GM12878 (cell line): ENCODE measurements at regions not wholly inside any gene's neighbourhood (a gene's known extent, or its start where the extent isn't known, plus 50 kb on each side); places are given as distances from the start of the nearest gene placed in this dataset.

Experiments used
- ATAC-seq: fragments of 200-7000 bp; cut with Tn5 transposase; 3 replicates; pipeline ENCODE4 v1.9.1; 2020; ENCODE audit warnings: mild to moderate bottlenecking, moderate library complexity
- BruUV-seq: library from RNA; stranded (reverse); fragments of 400-500 nt; replicated peaks from 2 replicates; lab custom pipeline; 2021; lab: Mats Ljungman, UMichigan
- CTCF ChIA-PET: fragments of 300-600 bp; sonication (Branson Sonifier 250); formaldehyde crosslinking; extraction: SDS; loops from one replicate; lab custom pipeline; 2021; ENCODE audit warnings: inconsistent platforms; lab: Yijun Ruan, JAX
- POLR2A ChIA-PET: fragments of 350-600 bp; formaldehyde crosslinking; extraction: SDS; loops from one replicate; lab custom pipeline; 2021; ENCODE audit warnings: inconsistent platforms; lab: Charles Lee
- RAD21 ChIA-PET: fragments of 300-600 bp; sonication (Branson Sonifier 250); formaldehyde crosslinking; loops from one replicate; lab custom pipeline; 2023; ENCODE audit warnings: antibody characterized with exemption; ENCODE audit not compliant: unreplicated experiment; lab: Charles Lee
- SMC1A ChIA-PET: fragments of 300-600 bp; sonication (Branson Sonifier 250); formaldehyde crosslinking; loops from one replicate; lab custom pipeline; 2023; ENCODE audit not compliant: unreplicated experiment, uncharacterized antibody; lab: Charles Lee
- DNase-seq: peaks from one replicate; pipeline ENCODE4 v3.0.0-alpha.2; 2011; ENCODE audit warnings: low read depth, low spot score
- FAIRE-seq: peaks from 3 replicates; lab custom pipeline; 2011; peaks lifted over from hg19 to GRCh38; lab: Jason Lieb, UNC
- H2AFZ ChIP-seq: 2 replicates; pipeline ENCODE4 v1.6.0; 2011; ENCODE audit warnings: low read depth, low read length, control low read depth; ENCODE audit not compliant: control insufficient read depth
- H3K27ac ChIP-seq: 2 replicates; pipeline ENCODE4 v1.5.1; 2011; ENCODE audit warnings: control low read depth; ENCODE audit not compliant: control insufficient read depth, insufficient read depth
- H3K27me3 ChIP-seq, 2 experiments: replicated peaks in 1 of 2; 2 replicates each; pipeline versions ENCODE4 v1.6.0 to v1.6.1; 2011; ENCODE audit warnings: low read length in 1 of 2; ENCODE audit not compliant: control insufficient read depth in 2 of 2, insufficient read depth in 2 of 2
- H3K36me3 ChIP-seq, 2 experiments: 2 replicates each; pipeline ENCODE4 v1.5.1; 2011; ENCODE audit warnings: low read length in 1 of 2; ENCODE audit not compliant: control insufficient read depth in 2 of 2, insufficient read depth in 2 of 2
- H3K4me1 ChIP-seq: 2 replicates; pipeline ENCODE4 v1.6.1; 2011; ENCODE audit warnings: mild to moderate bottlenecking, low read length, moderate library complexity, mixed read lengths; ENCODE audit not compliant: control insufficient read depth, insufficient read depth
- H3K4me2 ChIP-seq: 2 replicates; pipeline ENCODE4 v1.6.0; 2011; ENCODE audit warnings: control low read depth; ENCODE audit not compliant: control insufficient read depth, insufficient read depth
- H3K4me3 ChIP-seq: fragments of 200-600 bp; sonication (generic); 2 replicates; pipeline ENCODE4 v1.5.1; 2016
- H3K79me2 ChIP-seq: 2 replicates; pipeline ENCODE4 v1.6.0; 2011; ENCODE audit warnings: low read length; ENCODE audit not compliant: control insufficient read depth, insufficient read depth
- H3K9ac ChIP-seq: 2 replicates; pipeline ENCODE4 v1.8.0; 2011; ENCODE audit warnings: low read length, control low read depth, mixed read lengths; ENCODE audit not compliant: control insufficient read depth, insufficient read depth
- H3K9me3 ChIP-seq: replicated peaks from 3 replicates; pipeline ENCODE4 v1.5.1; 2011; ENCODE audit warnings: mild to moderate bottlenecking, low read length; ENCODE audit not compliant: control insufficient read depth, insufficient read depth
- H4K20me1 ChIP-seq: 2 replicates; pipeline ENCODE4 v1.6.0; 2011; ENCODE audit not compliant: control insufficient read depth, insufficient read depth
- MTA2 ChIP-seq: fragments of 450-650 bp; IDR thresholded peaks from 2 replicates; pipeline ENCODE4 v1.6.1; 2016; ENCODE audit warnings: low read depth, mild to moderate bottlenecking, moderate library complexity
- NBN ChIP-seq: fragments of 450-650 bp; IDR thresholded peaks from 2 replicates; pipeline ENCODE4 v1.6.1; 2016
- NR2C2 ChIP-seq: IDR thresholded peaks from 2 replicates; pipeline ENCODE4 v1.6.1; 2011; ENCODE audit warnings: borderline replicate concordance, low read depth; ENCODE audit not compliant: control insufficient read depth, insufficient read length
- WRNIP1 ChIP-seq: IDR thresholded peaks from 2 replicates; pipeline ENCODE4 v1.6.1; 2011; ENCODE audit warnings: low read depth, low read length, improper control_type of control experiment, borderline replicate concordance
- ZBTB11 ChIP-seq: fragments of 450-650 bp; formaldehyde crosslinking; IDR thresholded peaks from 2 replicates; pipeline ENCODE4 v1.5.0; 2022; ENCODE audit warnings: mild to moderate bottlenecking, missing genetic modification characterization
- WGBS: methylation state at CpG from one replicate; pipeline ENCODE4 v1.1.6; 2016; ENCODE audit warnings: low lambda C conversion rate; ENCODE audit not compliant: insufficient replicate concordance, insufficient coverage; ENCODE audit errors: missing lambda C conversion rate; 5-methylcytosine and 5-hydroxymethylcytosine counted together
- in situ Hi-C: fragments of 300-500 bp; cut with MboI; formaldehyde crosslinking; loops from 9 replicates; pipeline ENCODE4 v1.14.3; 2018; ENCODE audit warnings: mixed read lengths
- intact Hi-C: fragments of 100-400 bp; cut with micrococcal nuclease; formaldehyde crosslinking; loops from one replicate; pipeline ENCODE4 v1.14.2; 2022; ENCODE audit not compliant: unreplicated experiment

GRCh38 chr7:126286317-126286716 lies 966.4 kb downstream of the GRM8 start (continued):
- no peak for TF ChIP-seq ZBTB11

GRCh38 chr7:126236261-126236660 lies 1016.5 kb downstream of the GRM8 start:
- H3K36me3 ChIP-seq, result no peaks in the 10 kb centered on the region
- H3K4me1 ChIP-seq, result no peaks in the 10 kb centered on the region
- no peak overlapping the region for H3K9ac ChIP-seq
- FAIRE-seq (no peak), ATAC-seq (no peak), DNase-seq (no peak)
- 10% methylated on average over 5 of the region's 5 CpGs for WGBS
- ChIA-PET RAD21 (interaction anchor here (1.1 kb wide), 1 partner anchor 43 kb away, joined by 3 read pairs; no protein-coding TSS in a partner anchor), SMC1A (interaction anchor here (1.0 to 1.8 kb wide), 4 partner anchors 9 to 277 kb away, joined by 3 to 4 read pairs (median 4); no protein-coding TSS in a partner anchor), POLR2A (no interaction called here), CTCF (no interaction called here)
- no peaks in the 10 kb centered on the region for H3K9me3 ChIP-seq
- no peak overlapping the region for H3K4me2 ChIP-seq
- no peaks in the 10 kb centered on the region for H4K20me1 ChIP-seq
- no peak overlapping the region for H2AFZ ChIP-seq
- H3K27me3 ChIP-seq, result no peaks in the 10 kb centered on the region
- H3K79me2 ChIP-seq, result no peaks in the 10 kb centered on the region
- H3K27ac ChIP-seq, result no peak overlapping the region
- intact Hi-C loops, result no loop called here
- no peak for TF ChIP-seq NBN
- no peak for TF ChIP-seq WRNIP1
- no peak for TF ChIP-seq MTA2
- TF ChIP-seq NR2C2, result no peak
- in situ Hi-C loops, result no loop called here
- no TSS peak for BruUV-seq
- H3K4me3 ChIP-seq, result no peak overlapping the region
